ENCODE measurements at regions not wholly inside any gene's neighbourhood (a gene's known extent, or its start where the extent isn't known, plus 50 kb on each side); places are given as distances from the start of the nearest gene placed in this dataset.

GRCh38 chr2:17093712-17094111 lies 424.5 kb downstream of the RAD51AP2 start:
- Histone ChIP-seq H3K9me3 (ENCODE audit: control insufficient read depth in 2 of 2, insufficient read depth in 1 of 2, low read depth in 1 of 2, low read length in 1 of 2) (no peaks in the 10 kb centered on the region), H3K4me3 (ENCODE audit: low read depth in 1 of 2, low read length in 2 of 2) (no peak overlapping the region), H3K27ac (ENCODE audit: low read depth in 2 of 2, low read length in 1 of 2) (no peak overlapping the region), H3K27me3 (ENCODE audit: control insufficient read depth in 1 of 2, insufficient read depth in 2 of 2, low read length in 2 of 2) (no peaks in the 10 kb centered on the region), H3K36me3 (ENCODE audit: control insufficient read depth in 2 of 2, insufficient read depth in 2 of 2, low read length in 1 of 2) (no peaks in the 10 kb centered on the region), H3K4me1 (ENCODE audit: control insufficient read depth in 2 of 2, insufficient read depth in 2 of 2, low read length in 1 of 2) (no peaks in the 10 kb centered on the region)
- WGBS, 2 donors: 63 to 66% methylated on average over 1 of the region's 1 CpG

- H3K4me3 ChIP-seq (ENCODE audit: low read depth in 1 of 2, low read length in 2 of 2): no peak overlapping the region
- 49 to 57% methylated on average over 1 of the region's 1 CpG for WGBS, 2 donors
- no peaks in the 10 kb centered on the region for H3K4me1 ChIP-seq (ENCODE audit: control insufficient read depth in 2 of 2, insufficient read depth in 2 of 2, low read length in 1 of 2)
These were observed 421.4 kb upstream of the CYRIA start for GRCh38 chr2:17086990-17087389.

GRCh38 chr2:17085546-17086202 lies 420.0 kb upstream of the CYRIA start:
- H3K27me3 ChIP-seq (ENCODE audit: control insufficient read depth in 1 of 2, insufficient read depth in 2 of 2, low read length in 2 of 2): no peaks in the 10 kb centered on the region
- H3K36me3 ChIP-seq (ENCODE audit: control insufficient read depth in 2 of 2, insufficient read depth in 2 of 2, low read length in 1 of 2): no peaks in the 10 kb centered on the region
- H3K27ac ChIP-seq (ENCODE audit: low read depth in 2 of 2, low read length in 1 of 2): no peak overlapping the region
- H3K9me3 ChIP-seq (ENCODE audit: control insufficient read depth in 2 of 2, insufficient read depth in 1 of 2, low read depth in 1 of 2, low read length in 1 of 2): no peaks in the 10 kb centered on the region
- 67 to 77% methylated on average over 2 of the region's 2 CpGs for WGBS, 2 donors
- H3K4me3 ChIP-seq (ENCODE audit: low read depth in 1 of 2, low read length in 2 of 2): no peak overlapping the region
- no peaks in the 10 kb centered on the region for H3K4me1 ChIP-seq (ENCODE audit: control insufficient read depth in 2 of 2, insufficient read depth in 2 of 2, low read length in 1 of 2)

More at GRCh38 chr2:17086990-17087389, 421.4 kb upstream of the CYRIA start:
- Histone ChIP-seq H3K9me3 (ENCODE audit: control insufficient read depth in 2 of 2, insufficient read depth in 1 of 2, low read depth in 1 of 2, low read length in 1 of 2) (no peaks in the 10 kb centered on the region), H3K36me3 (ENCODE audit: control insufficient read depth in 2 of 2, insufficient read depth in 2 of 2, low read length in 1 of 2) (no peaks in the 10 kb centered on the region), H3K27ac (ENCODE audit: low read depth in 2 of 2, low read length in 1 of 2) (no peak overlapping the region), H3K27me3 (ENCODE audit: control insufficient read depth in 1 of 2, insufficient read depth in 2 of 2, low read length in 2 of 2) (no peaks in the 10 kb centered on the region)

GRCh38 chr2:17084877-17085276 lies 419.2 kb upstream of the CYRIA start:
- Histone ChIP-seq H3K9me3 (ENCODE audit: control insufficient read depth in 2 of 2, insufficient read depth in 1 of 2, low read depth in 1 of 2, low read length in 1 of 2) (peaks cover 0 to under 1% of the 10 kb centered on the region in 2 donors), H3K27ac (ENCODE audit: low read depth in 2 of 2, low read length in 1 of 2) (no peak overlapping the region), H3K4me1 (ENCODE audit: control insufficient read depth in 2 of 2, insufficient read depth in 2 of 2, low read length in 1 of 2) (no peaks in the 10 kb centered on the region), H3K36me3 (ENCODE audit: control insufficient read depth in 2 of 2, insufficient read depth in 2 of 2, low read length in 1 of 2) (no peaks in the 10 kb centered on the region), H3K4me3 (ENCODE audit: low read depth in 1 of 2, low read length in 2 of 2) (no peak overlapping the region), H3K27me3 (ENCODE audit: control insufficient read depth in 1 of 2, insufficient read depth in 2 of 2, low read length in 2 of 2) (no peaks in the 10 kb centered on the region)

GRCh38 chr2:17083902-17084301 lies 418.3 kb upstream of the CYRIA start:
- Histone ChIP-seq H3K27me3 (ENCODE audit: control insufficient read depth in 1 of 2, insufficient read depth in 2 of 2, low read length in 2 of 2) (no peaks in the 10 kb centered on the region), H3K9me3 (ENCODE audit: control insufficient read depth in 2 of 2, insufficient read depth in 1 of 2, low read depth in 1 of 2, low read length in 1 of 2) (peaks cover 0 to 3% of the 10 kb centered on the region in 2 donors), H3K36me3 (ENCODE audit: control insufficient read depth in 2 of 2, insufficient read depth in 2 of 2, low read length in 1 of 2) (no peaks in the 10 kb centered on the region), H3K4me3 (ENCODE audit: low read depth in 1 of 2, low read length in 2 of 2) (no peak overlapping the region), H3K4me1 (ENCODE audit: control insufficient read depth in 2 of 2, insufficient read depth in 2 of 2, low read length in 1 of 2) (no peaks in the 10 kb centered on the region), H3K27ac (ENCODE audit: low read depth in 2 of 2, low read length in 1 of 2) (no peak overlapping the region)
- 56 to 58% methylated on average over 1 of the region's 1 CpG for WGBS, 2 donors

GRCh38 chr2:17079262-17079661 lies 413.6 kb upstream of the CYRIA start:
- Histone ChIP-seq H3K27me3 (ENCODE audit: control insufficient read depth in 1 of 2, insufficient read depth in 2 of 2, low read length in 2 of 2) (no peaks in the 10 kb centered on the region), H3K9me3 (ENCODE audit: control insufficient read depth in 2 of 2, insufficient read depth in 1 of 2, low read depth in 1 of 2, low read length in 1 of 2) (peaks cover 0 to 3% of the 10 kb centered on the region in 2 donors), H3K36me3 (ENCODE audit: control insufficient read depth in 2 of 2, insufficient read depth in 2 of 2, low read length in 1 of 2) (no peaks in the 10 kb centered on the region), H3K4me1 (ENCODE audit: control insufficient read depth in 2 of 2, insufficient read depth in 2 of 2, low read length in 1 of 2) (no peaks in the 10 kb centered on the region), H3K27ac (ENCODE audit: low read depth in 2 of 2, low read length in 1 of 2) (no peak overlapping the region), H3K4me3 (ENCODE audit: low read depth in 1 of 2, low read length in 2 of 2) (no peak overlapping the region)

GRCh38 chr2:17076533-17076932 lies 410.9 kb upstream of the CYRIA start:
- H3K27me3 ChIP-seq (ENCODE audit: control insufficient read depth in 1 of 2, insufficient read depth in 2 of 2, low read length in 2 of 2): no peaks in the 10 kb centered on the region
- H3K36me3 ChIP-seq (ENCODE audit: control insufficient read depth in 2 of 2, insufficient read depth in 2 of 2, low read length in 1 of 2): no peaks in the 10 kb centered on the region
- no peak overlapping the region for H3K27ac ChIP-seq (ENCODE audit: low read depth in 2 of 2, low read length in 1 of 2)
- H3K4me1 ChIP-seq (ENCODE audit: control insufficient read depth in 2 of 2, insufficient read depth in 2 of 2, low read length in 1 of 2): no peaks in the 10 kb centered on the region
- peaks cover 0 to 3% of the 10 kb centered on the region in 2 donors for H3K9me3 ChIP-seq (ENCODE audit: control insufficient read depth in 2 of 2, insufficient read depth in 1 of 2, low read depth in 1 of 2, low read length in 1 of 2)
- WGBS, 2 donors: 33 to 44% methylated on average over 2 of the region's 2 CpGs
- H3K4me3 ChIP-seq (ENCODE audit: low read depth in 1 of 2, low read length in 2 of 2): no peak overlapping the region

- peaks cover 0 to 3% of the 10 kb centered on the region in 2 donors for H3K9me3 ChIP-seq (ENCODE audit: control insufficient read depth in 2 of 2, insufficient read depth in 1 of 2, low read depth in 1 of 2, low read length in 1 of 2)
- H3K27me3 ChIP-seq (ENCODE audit: control insufficient read depth in 1 of 2, insufficient read depth in 2 of 2, low read length in 2 of 2): no peaks in the 10 kb centered on the region
- no peak overlapping the region for H3K4me3 ChIP-seq (ENCODE audit: low read depth in 1 of 2, low read length in 2 of 2)
These were observed 405.1 kb upstream of the CYRIA start for GRCh38 chr2:17070711-17071110.

GRCh38 chr2:17069564-17069963 lies 403.9 kb upstream of the CYRIA start:
- H3K4me3 ChIP-seq (ENCODE audit: low read depth in 1 of 2, low read length in 2 of 2): no peak overlapping the region
- H3K4me1 ChIP-seq (ENCODE audit: control insufficient read depth in 2 of 2, insufficient read depth in 2 of 2, low read length in 1 of 2): no peaks in the 10 kb centered on the region
- no peak overlapping the region for H3K27ac ChIP-seq (ENCODE audit: low read depth in 2 of 2, low read length in 1 of 2)
- H3K9me3 ChIP-seq (ENCODE audit: control insufficient read depth in 2 of 2, insufficient read depth in 1 of 2, low read depth in 1 of 2, low read length in 1 of 2): peaks cover 0 to 3% of the 10 kb centered on the region in 2 donors
- no peaks in the 10 kb centered on the region for H3K36me3 ChIP-seq (ENCODE audit: control insufficient read depth in 2 of 2, insufficient read depth in 2 of 2, low read length in 1 of 2)
- WGBS, 2 donors: 80 to 83% methylated on average over 4 of the region's 4 CpGs
- H3K27me3 ChIP-seq (ENCODE audit: control insufficient read depth in 1 of 2, insufficient read depth in 2 of 2, low read length in 2 of 2): no peaks in the 10 kb centered on the region

More at GRCh38 chr2:17070711-17071110, 405.1 kb upstream of the CYRIA start:
- Histone ChIP-seq H3K36me3 (ENCODE audit: control insufficient read depth in 2 of 2, insufficient read depth in 2 of 2, low read length in 1 of 2) (no peaks in the 10 kb centered on the region), H3K4me1 (ENCODE audit: control insufficient read depth in 2 of 2, insufficient read depth in 2 of 2, low read length in 1 of 2) (no peaks in the 10 kb centered on the region), H3K27ac (ENCODE audit: low read depth in 2 of 2, low read length in 1 of 2) (no peak overlapping the region)

- Histone ChIP-seq H3K27ac (ENCODE audit: low read depth in 2 of 2, low read length in 1 of 2) (no peak overlapping the region), H3K9me3 (ENCODE audit: control insufficient read depth in 2 of 2, insufficient read depth in 1 of 2, low read depth in 1 of 2, low read length in 1 of 2) (peaks cover 0 to 3% of the 10 kb centered on the region in 2 donors), H3K4me1 (ENCODE audit: control insufficient read depth in 2 of 2, insufficient read depth in 2 of 2, low read length in 1 of 2) (no peaks in the 10 kb centered on the region), H3K4me3 (ENCODE audit: low read depth in 1 of 2, low read length in 2 of 2) (no peak overlapping the region), H3K27me3 (ENCODE audit: control insufficient read depth in 1 of 2, insufficient read depth in 2 of 2, low read length in 2 of 2) (no peaks in the 10 kb centered on the region), H3K36me3 (ENCODE audit: control insufficient read depth in 2 of 2, insufficient read depth in 2 of 2, low read length in 1 of 2) (no peaks in the 10 kb centered on the region)
- WGBS, 2 donors: 71 to 73% methylated on average over 4 of the region's 4 CpGs
These were observed 402.4 kb upstream of the CYRIA start for GRCh38 chr2:17068021-17068420.

Data from esophagus (tissue), 2 donors.